NCI-H2081 treated with DMSO at 0.1 percent for 48 hours (cell line): ENCODE measurements at regions not wholly inside any gene's neighbourhood (a gene's known extent, or its start where the extent isn't known, plus 50 kb on each side); places are given as distances from the start of the nearest gene placed in this dataset.
"Not testable (repeated sequence)": the region's sequence is repeated elsewhere in the genome, so short reads cannot be mapped to it uniquely, and the experiment has no call there.

Experiments used
- DNase-seq: peaks from one replicate; lab custom pipeline; 2025; lab: John Stamatoyannopoulos, UW

DNA sequence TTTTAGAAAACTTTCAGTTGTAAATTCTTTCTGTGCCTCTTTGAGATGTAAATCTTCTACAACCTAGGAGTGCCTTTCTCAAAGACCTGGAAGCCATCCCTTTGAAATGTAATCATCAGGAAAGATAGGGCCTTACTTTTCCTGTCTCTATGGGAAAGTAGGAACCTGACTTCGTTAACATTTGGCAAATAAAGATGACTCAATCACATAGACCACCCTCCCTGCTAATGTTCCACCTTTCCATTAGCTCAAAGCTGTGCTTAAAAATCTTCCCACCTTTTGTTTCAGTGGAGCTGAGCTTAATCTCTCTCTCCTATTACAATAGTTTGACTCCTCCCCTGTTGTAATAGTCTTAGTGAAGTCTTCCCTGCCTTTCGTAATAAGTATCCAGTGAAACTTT is 247.7 kb downstream of the OLFM4 start:
- DNase-seq, result no peak

DNA sequence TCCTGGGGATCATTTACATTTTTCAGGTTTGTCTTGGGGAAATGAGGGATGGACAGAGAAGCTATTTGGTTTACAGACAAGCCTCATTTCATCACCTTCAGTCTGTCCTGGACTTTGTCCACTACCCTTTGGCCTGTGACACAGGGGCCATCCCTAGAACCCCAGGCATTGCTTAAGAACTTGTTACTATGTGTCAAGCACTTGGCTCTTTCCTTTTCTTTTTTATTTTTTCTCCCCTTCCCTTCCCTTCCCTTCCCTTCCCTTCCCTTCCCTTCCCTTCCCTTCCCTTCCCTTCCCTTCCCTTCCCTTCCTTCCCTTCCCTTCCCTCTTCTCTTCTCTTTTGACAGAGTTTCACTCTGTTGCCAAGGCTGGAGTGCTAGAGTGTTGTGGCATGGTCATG is 253.1 kb downstream of the OLFM4 start:
- DNase-seq, result no peak

- no peak for DNase-seq
Observed at GRCh38 chr13:53285896-53286430, 257.4 kb downstream of the OLFM4 start.

DNA sequence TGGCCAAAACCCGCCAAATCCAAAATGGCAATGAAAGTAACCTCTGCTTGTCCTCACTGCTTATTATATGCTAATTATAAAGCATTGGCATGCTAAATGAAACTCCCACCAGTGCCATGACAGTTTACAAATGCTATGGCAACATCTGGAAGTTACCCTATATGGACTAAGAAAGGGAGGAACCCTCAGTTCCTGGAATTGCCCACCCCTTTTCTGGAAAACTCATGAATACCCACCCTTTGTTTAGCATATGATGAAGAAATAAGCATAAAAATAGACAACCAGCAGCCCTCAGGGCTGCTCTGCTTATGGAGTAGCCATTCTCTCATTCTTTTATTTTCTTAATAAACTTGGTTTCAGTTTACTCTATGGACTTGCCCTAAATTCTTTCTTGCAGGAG is 269.8 kb downstream of the OLFM4 start:
- DNase-seq, result no peak

GRCh38 chr13:53301449-53301848 is 272.8 kb downstream of the OLFM4 start:
- DNase-seq, result no peak

DNA sequence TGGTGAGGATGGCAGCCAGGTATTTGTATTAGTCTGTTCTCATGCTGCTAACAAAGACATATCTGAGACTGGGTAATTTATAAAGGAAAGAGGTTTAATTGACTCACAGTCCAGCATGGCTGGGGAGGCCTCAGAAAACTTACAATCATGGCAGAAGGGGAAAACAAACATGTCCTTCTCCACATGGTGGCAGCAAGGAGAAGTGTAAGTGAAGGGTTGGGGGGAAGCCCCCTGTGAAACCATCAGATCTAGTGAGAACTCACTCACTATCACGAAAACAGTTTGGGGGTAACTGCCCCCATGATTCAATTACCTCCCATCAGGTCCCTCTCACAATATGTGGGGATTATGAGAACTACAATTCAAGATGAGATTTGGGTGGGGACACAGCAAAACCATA is 276.8 kb downstream of the OLFM4 start:
- DNase-seq, result not testable (repeated sequence)

- no peak for DNase-seq
Observed at GRCh38 chr13:53310786-53311185, 282.2 kb downstream of the OLFM4 start.

- no peak for DNase-seq
Observed at GRCh38 chr13:53311561-53311960, 282.9 kb downstream of the OLFM4 start.

GRCh38 chr13:53321296-53321801 is 292.7 kb downstream of the OLFM4 start:
- DNase-seq, result no peak

GRCh38 chr13:53324656-53325055 is 296.0 kb downstream of the OLFM4 start:
- no peak for DNase-seq

GRCh38 chr13:53326716-53327115 is 298.1 kb downstream of the OLFM4 start:
- no peak for DNase-seq

GRCh38 chr13:53327680-53328315 is 299.2 kb downstream of the OLFM4 start:
- DNase-seq, result no peak

- no peak for DNase-seq
Observed at GRCh38 chr13:53336441-53337160, 308.0 kb downstream of the OLFM4 start.

DNA sequence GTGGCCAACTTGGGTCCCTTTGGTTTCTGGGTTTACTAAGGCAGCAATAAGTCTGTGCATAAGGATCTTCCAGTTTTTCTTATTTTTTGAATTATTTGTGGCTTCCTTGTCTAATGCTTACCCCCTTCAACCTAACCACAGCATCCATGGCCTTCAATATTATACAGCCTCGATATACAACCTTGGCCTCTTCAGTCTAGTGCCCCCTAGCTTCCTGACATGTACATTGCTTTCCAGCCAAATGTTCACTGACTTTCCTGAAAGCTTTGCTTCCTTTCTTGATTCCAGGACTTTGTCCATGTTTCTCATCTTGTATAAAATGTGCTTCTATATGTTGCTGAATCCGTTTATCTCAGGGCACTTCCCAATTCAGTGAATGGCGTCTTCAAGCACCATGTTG is 310.1 kb downstream of the OLFM4 start:
- no peak for DNase-seq

- DNase-seq, result no peak
Observed at GRCh38 chr13:53340505-53341143, 312.0 kb downstream of the OLFM4 start.

GRCh38 chr13:53341144-53341510 is 312.5 kb downstream of the OLFM4 start:
- no peak for DNase-seq

GRCh38 chr13:53342623-53343360 is 314.2 kb downstream of the OLFM4 start:
- no peak for DNase-seq

DNA sequence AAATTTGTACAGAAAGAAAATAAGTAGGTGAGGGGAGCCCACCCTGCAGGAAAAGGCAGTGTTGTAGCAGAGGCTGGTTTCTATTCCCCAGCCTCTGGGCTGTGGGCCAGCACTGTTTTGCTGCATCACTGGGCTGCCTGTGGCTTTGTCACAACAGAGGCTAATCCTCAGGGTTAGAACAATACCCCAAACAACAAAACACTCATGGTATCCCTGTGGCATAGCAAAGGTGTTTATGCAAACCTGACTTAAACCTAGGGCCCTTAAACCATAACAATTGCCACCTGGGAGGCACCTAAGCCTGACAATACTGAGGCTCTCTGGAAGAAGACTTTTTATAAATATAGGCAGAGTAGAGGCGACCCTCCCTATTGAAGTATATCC is 314.7 kb downstream of the OLFM4 start:
- no peak for DNase-seq

DNA sequence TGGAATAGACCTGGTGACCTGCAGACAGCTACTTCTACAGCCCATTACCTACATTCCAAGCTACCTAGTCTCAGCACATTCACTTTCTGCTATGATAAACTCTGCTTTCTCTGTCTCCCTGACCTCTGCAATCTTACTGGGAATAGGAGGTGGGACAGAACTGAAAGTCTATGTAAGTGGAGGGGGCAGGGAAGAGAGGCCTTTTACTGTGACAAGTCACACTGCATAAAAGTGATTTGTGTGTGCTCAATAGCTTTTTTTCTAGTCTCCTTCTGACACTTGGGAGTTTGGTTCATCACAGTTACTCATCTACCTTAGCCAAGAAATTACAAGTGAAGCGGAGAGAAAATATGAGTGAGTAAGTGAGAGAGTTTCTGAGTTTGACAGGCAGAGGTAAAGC is 322.4 kb downstream of the OLFM4 start:
- DNase-seq, result no peak

DNA sequence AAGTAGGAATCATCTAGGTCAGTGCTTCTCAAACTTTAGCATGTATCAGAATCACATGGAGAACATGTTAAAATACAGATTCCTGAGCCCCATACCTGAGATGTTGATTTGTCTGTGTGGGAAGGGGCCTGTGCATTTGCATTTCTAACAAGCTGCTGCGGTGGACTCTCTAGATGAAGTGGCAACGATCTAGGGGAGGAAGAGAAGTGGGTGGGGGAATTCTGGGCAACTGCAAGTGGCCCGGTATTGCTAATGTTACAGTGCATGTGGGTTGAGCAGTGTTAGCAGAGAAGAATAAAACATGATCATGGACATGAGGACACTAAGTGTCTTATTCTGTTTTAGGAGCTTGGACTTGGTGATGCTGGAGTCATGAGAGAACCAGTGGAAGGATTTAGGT is 329.0 kb downstream of the OLFM4 start:
- no peak for DNase-seq

GRCh38 chr13:53368948-53369347 is 340.3 kb downstream of the OLFM4 start:
- DNase-seq, result no peak

- DNase-seq, result no peak
Observed at GRCh38 chr13:53379485-53379884, 350.9 kb downstream of the OLFM4 start.
